ENCODE measurements at regions not wholly inside any gene's neighbourhood (a gene's known extent, or its start where the extent isn't known, plus 50 kb on each side); places are given as distances from the start of the nearest gene placed in this dataset.
A peak's percentile ranks its signal among the peaks of the same experiment; 100 is the strongest.

GRCh38 chr21:31446226-31446855 lies 102.3 kb upstream of the TIAM1 start:
- Histone ChIP-seq H3K4me3 (no peak overlapping the region), H3K36me3 (no peaks in the 10 kb centered on the region), H3K27ac (no peak overlapping the region), H3K4me1 (no peaks in the 10 kb centered on the region), H3K9me3 (no peaks in the 10 kb centered on the region), H3K27me3 (no peaks in the 10 kb centered on the region)
- intact Hi-C loops (cut with DNase I): no loop called here
- DNase-seq (no peak), FAIRE-seq (no peak), ATAC-seq (no peak)
- no peak for TF ChIP-seq CTCF (IDR thresholded peaks at IDR 0.05)
- WGBS, 2 donors: 55 to 64% methylated on average over 8 of the region's 8 CpGs

DNA sequence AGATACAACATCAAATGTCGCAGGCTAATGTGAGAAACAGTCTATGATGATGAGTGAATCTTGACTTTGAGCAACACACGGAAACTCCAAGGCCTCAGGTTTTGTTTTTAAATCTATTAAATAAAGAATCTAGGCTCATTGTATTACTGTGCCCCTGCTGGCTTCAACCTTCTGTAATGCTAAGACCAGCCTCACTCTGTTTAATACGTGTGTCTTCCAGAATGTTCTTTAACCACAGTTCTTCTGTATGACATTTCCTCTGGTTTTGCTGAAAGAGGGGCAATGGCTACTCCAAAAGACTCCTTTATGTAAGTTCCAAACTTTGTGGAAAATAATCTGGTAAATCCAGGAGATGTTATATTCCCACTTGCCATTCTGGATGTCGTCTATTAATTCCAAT lies 101.1 kb upstream of the TIAM1 start:
- ATAC-seq (no peak), FAIRE-seq (no peak), DNase-seq (no peak)
- TF ChIP-seq CTCF (IDR thresholded peaks at IDR 0.05): no peak
- H3K27me3 ChIP-seq: no peaks in the 10 kb centered on the region
- no peaks in the 10 kb centered on the region for H3K4me1 ChIP-seq
- no peaks in the 10 kb centered on the region for H3K36me3 ChIP-seq
- H3K27ac ChIP-seq: no peak overlapping the region
- H3K9me3 ChIP-seq: no peaks in the 10 kb centered on the region
- 76% methylated on average over 4 of the region's 4 CpGs for WGBS, 2 donors
- intact Hi-C loops (cut with DNase I): no loop called here
- no peak overlapping the region for H3K4me3 ChIP-seq

DNA sequence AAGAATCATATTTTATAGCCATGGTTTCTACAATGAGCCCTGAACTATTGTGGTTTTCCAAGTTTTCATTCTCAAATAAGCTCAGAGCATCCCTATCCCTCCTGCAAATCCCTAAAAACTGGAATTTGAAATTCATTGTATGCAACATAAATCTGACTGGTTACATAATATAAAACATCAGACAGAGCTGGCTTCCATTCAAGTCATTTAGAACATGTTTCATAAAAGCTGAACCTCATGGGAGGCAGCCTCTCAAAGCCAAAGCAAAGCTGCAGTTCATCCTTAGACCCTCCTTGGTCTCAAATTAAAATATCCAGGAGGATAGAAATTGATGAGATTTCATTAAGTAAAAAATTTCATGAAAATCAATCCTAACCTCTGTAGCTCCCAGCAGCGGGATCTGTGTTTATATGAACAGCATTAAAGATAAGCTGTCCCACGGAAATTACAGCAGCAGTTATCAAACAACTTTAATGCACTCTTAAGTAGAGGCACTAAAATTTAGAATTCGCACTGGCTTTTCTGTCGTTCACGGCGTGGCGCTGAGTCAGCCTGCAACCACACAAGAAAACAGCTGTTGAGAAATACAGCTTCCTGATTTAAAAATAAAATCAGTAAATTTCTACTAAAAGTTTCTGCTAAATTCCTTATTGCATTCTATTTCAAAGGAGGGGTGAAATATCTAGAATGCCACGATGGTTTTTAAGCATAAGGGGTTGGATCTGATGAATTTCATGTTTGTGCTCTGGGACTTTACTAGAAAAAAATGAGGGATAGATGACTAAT lies 99.9 kb upstream of the TIAM1 start:
- no peak overlapping the region for H3K4me3 ChIP-seq
- DNase-seq: no peak
- peak in 2 of 4 donors; percentile 44 to 48 for ATAC-seq
- H3K27me3 ChIP-seq: no peaks in the 10 kb centered on the region
- intact Hi-C loops (cut with DNase I): no loop called here
- H3K27ac ChIP-seq: no peak overlapping the region
- H3K9me3 ChIP-seq: no peaks in the 10 kb centered on the region
- no peaks in the 10 kb centered on the region for H3K36me3 ChIP-seq
- TF ChIP-seq CTCF (IDR thresholded peaks at IDR 0.05): no peak
- 48 to 64% methylated on average over 8 of the region's 8 CpGs for WGBS, 2 donors
- no peak for FAIRE-seq
- H3K4me1 ChIP-seq: no peaks in the 10 kb centered on the region

GRCh38 chr21:31442339-31442738 lies 98.3 kb upstream of the TIAM1 start:
- H3K36me3 ChIP-seq: no peaks in the 10 kb centered on the region
- H3K9me3 ChIP-seq: no peaks in the 10 kb centered on the region
- H3K4me3 ChIP-seq: no peak overlapping the region
- FAIRE-seq: no peak
- no peaks in the 10 kb centered on the region for H3K27me3 ChIP-seq
- TF ChIP-seq CTCF (IDR thresholded peaks at IDR 0.05): no peak
- H3K27ac ChIP-seq: no peak overlapping the region
- 60 to 67% methylated on average over 6 of the region's 6 CpGs for WGBS, 2 donors
- DNase-seq: no peak
- no peaks in the 10 kb centered on the region for H3K4me1 ChIP-seq
- intact Hi-C loops (cut with DNase I): no loop called here
- ATAC-seq: no peak

DNA sequence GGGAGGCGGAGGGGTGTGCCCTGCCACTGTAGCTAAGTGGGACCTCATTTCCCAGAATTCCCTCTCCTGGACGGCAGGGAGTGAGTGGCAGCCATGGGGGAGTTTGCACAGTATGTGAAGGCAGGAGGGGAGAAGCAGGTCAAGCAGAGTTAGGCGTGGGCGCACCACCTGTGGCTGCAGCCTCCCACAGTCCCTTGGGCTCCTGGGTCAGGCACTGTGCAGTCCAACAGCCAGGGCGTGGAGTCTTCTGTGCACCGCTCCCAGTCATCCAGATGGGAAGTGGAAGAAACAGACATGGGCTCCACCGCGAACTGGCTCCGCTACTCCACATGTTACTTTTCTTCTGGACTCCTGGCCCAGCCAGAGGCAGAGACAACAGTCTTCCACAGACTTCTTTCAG lies 85.4 kb upstream of the TIAM1 start:
- intact Hi-C loops (cut with DNase I): no loop called here
- Histone ChIP-seq H3K27ac (no peak overlapping the region), H3K4me1 (no peaks in the 10 kb centered on the region), H3K27me3 (no peaks in the 10 kb centered on the region), H3K4me3 (no peak overlapping the region), H3K9me3 (no peaks in the 10 kb centered on the region), H3K36me3 (no peaks in the 10 kb centered on the region)
- DNase-seq (no peak), ATAC-seq (no peak), FAIRE-seq (no peak)
- WGBS, 2 donors: 81 to 88% methylated on average over 8 to 9 of the region's 9 CpGs
- TF ChIP-seq CTCF (IDR thresholded peaks at IDR 0.05): no peak
